HG02610 (cell line): ENCODE measurements at regions not wholly inside any gene's neighbourhood (a gene's known extent, or its start where the extent isn't known, plus 50 kb on each side); places are given as distances from the start of the nearest gene placed in this dataset.
"Not testable (repeated sequence)": the region's sequence is repeated elsewhere in the genome, so short reads cannot be mapped to it uniquely, and the experiment has no call there.

Source experiments
- ATAC-seq: cut with Tn5 transposase; IDR thresholded peaks from one replicate; pipeline ENCODE4 v1.9.1; 2021; ENCODE audit warnings: mild to moderate bottlenecking, moderate library complexity; ENCODE audit not compliant: unreplicated experiment

- no peak for ATAC-seq
These were observed 499.8 kb downstream of the IRS1 start for GRCh38 chr2:226299771-226300170.

- ATAC-seq, result no peak
These were observed 503.9 kb downstream of the IRS1 start for GRCh38 chr2:226295681-226296080.

DNA sequence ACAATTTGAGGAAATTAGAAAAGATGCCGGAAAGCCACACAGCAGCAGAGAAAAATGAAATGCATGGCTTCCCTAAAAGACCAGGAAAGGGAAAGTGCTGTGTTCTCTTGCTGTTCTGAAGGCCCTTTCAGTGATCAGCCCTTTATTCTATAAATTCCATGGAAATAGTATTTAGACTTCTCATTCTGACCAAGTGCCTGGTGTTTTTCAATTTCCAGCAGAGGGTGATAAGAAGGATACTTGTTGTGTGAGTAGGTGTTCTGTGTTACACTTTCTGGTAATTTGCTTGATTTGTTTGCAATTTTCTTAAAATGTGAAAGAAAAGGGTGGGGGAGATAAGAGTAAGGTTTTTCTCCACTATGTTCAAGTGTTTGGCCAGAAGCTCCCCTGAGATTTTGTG is 504.5 kb downstream of the IRS1 start:
- no peak for ATAC-seq

DNA sequence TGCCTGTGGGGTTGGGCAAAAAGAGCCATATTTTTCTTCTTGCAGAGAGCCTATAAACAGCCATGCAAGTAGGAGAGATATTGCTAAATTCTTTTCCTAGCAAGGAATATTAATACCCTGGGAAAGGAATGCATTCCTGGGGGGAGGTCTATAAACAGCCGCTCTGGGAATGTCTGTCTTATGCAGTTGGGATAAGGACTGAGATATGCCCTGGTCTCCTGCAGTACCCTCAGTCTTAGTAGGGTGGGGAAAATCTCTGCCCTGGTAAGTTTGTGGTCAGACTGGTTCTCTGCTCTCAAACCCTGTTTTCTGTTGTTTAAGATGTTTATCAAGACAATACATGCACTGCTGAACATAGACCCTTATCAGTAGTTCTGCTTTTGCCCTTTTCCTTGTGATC is 508.3 kb downstream of the IRS1 start:
- not testable (repeated sequence) for ATAC-seq

DNA sequence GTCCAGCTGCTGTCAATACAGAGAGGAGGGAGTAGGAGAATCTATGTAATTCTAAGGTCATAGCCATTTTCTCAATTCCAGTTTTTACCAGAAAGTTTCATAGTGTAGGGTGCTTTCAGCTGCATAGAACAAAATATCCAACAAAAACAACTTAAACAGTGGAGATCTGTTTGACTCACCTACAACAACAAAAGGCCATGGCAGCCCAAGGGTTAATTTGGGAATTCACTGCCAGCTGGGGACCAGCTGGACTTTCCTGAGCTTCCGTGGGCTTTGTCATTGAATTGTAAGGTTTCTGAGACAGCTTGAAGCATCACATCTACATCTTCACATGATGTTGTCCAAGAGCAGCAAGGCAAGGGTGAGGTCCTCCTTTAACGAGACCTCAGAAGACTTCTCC is 512.7 kb downstream of the IRS1 start:
- no peak for ATAC-seq

GRCh38 chr2:226283796-226284195 is 515.8 kb downstream of the IRS1 start:
- ATAC-seq, result no peak

- no peak for ATAC-seq
These were observed 517.5 kb downstream of the IRS1 start for GRCh38 chr2:226282151-226282550.

DNA sequence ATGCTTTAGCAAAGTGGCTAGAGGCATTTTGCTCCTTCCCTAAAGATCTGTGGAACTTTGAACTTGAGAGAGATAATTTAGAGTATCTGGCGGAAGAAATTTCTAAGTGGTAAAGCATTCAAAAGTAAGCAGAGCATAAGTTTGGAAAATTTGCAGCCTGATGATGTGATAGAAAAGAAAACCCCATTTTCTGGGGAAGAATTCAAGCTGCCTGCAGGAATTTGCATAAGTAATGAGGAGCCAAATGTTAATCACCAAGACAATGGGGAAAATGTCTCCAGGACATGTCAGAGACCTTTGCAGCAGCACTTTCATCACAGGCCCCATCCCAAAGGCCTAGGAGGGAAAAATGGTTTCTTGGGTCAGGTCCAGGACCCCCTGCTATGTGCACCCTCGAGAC is 519.5 kb downstream of the IRS1 start:
- ATAC-seq, result not testable (repeated sequence)

- no peak for ATAC-seq
These were observed 524.4 kb downstream of the IRS1 start for GRCh38 chr2:226275215-226275614.

GRCh38 chr2:226274143-226274542 is 525.5 kb downstream of the IRS1 start:
- no peak for ATAC-seq

- no peak for ATAC-seq
These were observed 526.2 kb downstream of the IRS1 start for GRCh38 chr2:226273440-226273839.

DNA sequence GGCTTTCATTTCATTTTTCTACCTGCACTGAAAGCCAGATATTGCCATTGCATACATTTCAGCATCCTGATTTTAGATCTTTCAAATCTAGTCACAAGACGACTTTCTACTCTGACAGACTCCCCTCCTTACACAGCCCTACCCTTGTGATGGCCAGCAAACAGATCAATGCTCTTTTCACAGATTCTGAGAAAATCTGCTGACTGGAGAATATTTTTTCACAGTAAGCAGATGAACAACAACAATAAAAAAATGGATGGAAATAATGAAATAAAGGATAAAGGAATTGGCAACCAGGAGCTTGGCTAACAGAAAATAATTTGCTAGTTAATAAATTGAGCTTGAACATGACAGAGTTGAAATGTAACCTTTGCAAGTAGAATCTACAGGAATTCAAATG is 527.2 kb downstream of the IRS1 start:
- ATAC-seq, result no peak

- ATAC-seq, result no peak
These were observed 529.1 kb downstream of the IRS1 start for GRCh38 chr2:226270285-226271058.

- no peak for ATAC-seq
These were observed 531.9 kb downstream of the IRS1 start for GRCh38 chr2:226267516-226268289.

GRCh38 chr2:226256709-226257376 is 542.8 kb downstream of the IRS1 start:
- no peak for ATAC-seq

GRCh38 chr2:226256237-226256636 is 543.4 kb downstream of the IRS1 start:
- ATAC-seq, result no peak

DNA sequence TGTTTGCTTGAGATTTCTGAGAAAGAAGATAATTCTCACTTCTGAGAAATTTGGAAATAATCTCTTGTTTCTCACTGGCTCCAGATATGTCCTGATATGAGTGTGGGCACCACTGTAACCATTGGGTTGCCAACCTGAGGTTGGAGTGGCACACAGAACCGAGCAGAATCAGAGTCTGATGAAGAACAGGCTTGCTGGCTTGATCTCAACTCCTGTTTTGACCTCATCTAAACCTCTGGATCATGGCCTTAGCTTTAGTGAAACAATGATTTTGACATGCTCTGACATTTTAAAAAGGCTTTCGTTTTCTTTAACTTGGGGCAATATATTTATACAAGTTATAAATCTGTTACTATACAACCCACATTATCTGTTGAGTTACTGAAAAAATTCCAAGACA is 548.0 kb downstream of the IRS1 start:
- ATAC-seq, result no peak

- no peak for ATAC-seq
These were observed 552.0 kb downstream of the IRS1 start for GRCh38 chr2:226247289-226248275.

DNA sequence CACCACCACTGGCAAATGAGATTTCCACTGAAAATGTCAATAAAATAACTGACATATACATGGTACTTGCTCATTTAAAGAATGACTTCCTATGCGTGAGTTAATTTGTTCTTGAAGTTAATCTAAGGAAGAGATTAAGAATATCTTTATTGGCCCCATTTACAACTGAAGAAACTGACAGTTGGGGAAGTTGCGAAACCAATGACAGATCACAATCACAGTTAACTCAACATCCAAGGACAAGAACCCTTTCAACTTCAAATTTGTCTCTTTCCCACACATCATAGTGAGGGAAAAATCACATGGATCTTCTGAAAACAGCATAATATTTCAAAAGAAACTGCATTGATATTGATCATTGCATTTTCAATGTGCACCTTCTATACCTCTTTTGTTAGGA is 565.4 kb downstream of the IRS1 start:
- ATAC-seq, result no peak

DNA sequence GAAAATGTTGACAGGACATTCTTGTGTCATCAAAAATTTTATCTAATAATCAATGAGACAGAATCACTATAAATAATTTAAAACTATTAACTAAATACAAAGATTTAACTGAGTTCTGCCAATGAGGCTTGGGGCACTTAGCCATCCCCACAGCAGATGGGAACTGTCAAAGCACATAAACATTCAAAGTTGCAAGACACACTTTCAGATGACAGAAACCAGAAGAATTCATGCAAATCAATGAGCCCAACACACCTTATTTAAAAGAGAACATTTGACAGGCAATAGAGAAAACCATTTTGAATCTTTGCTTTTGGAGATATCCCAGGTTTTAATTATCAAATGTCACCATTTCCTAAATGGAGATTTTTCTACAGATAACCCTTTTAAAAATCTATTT is 566.2 kb downstream of the IRS1 start:
- no peak for ATAC-seq

DNA sequence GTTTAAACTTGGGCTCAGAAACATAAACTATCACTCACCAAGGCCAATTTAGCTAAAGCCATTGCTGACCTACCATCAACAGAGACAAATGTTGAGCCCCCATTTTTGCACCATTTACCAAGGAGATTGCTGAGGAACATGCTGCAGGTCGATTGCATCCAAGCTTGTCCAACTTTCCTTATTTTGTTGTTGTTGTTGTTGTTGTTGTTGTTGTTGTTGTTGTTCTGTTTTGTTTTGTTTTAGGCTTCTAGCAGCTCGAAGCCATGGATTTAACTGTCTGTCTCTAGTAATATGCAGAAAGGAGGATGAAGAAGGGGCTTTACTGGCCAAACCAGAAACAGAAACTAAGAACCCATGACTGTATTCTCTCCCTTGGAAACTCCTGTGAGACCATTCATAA is 571.5 kb downstream of the IRS1 start:
- no peak for ATAC-seq
